NAMALWA (cell line): ENCODE measurements at regions not wholly inside any gene's neighbourhood (a gene's known extent, or its start where the extent isn't known, plus 50 kb on each side); places are given as distances from the start of the nearest gene placed in this dataset.

Experiments used
- DNase-seq: peaks from one replicate; pipeline ENCODE4 v3.0.0-alpha.2; 2015; ENCODE audit warnings: low spot score

- no peak for DNase-seq
Observed at GRCh38 chr14:104514156-104514848, 65.3 kb upstream of the C14orf180 start.

- DNase-seq: no peak
Observed at GRCh38 chr14:104515059-104515810, 64.3 kb upstream of the C14orf180 start.

- DNase-seq: no peak
Observed at GRCh38 chr14:104515811-104516780, 63.5 kb upstream of the C14orf180 start.

GRCh38 chr14:104516906-104517305 lies 62.7 kb upstream of the C14orf180 start:
- DNase-seq: no peak

GRCh38 chr14:104517426-104517825 lies 62.1 kb upstream of the C14orf180 start:
- DNase-seq: no peak

GRCh38 chr14:104517867-104518266 lies 61.7 kb upstream of the C14orf180 start:
- no peak for DNase-seq

- no peak for DNase-seq
Observed at GRCh38 chr14:104518659-104519350, 60.8 kb upstream of the C14orf180 start.

- DNase-seq: no peak
Observed at GRCh38 chr14:104519721-104520120, 59.8 kb upstream of the C14orf180 start.

GRCh38 chr14:104520620-104521410 lies 58.7 kb upstream of the C14orf180 start:
- DNase-seq: no peak

GRCh38 chr14:104521816-104522745 lies 57.5 kb upstream of the C14orf180 start:
- no peak for DNase-seq

- no peak for DNase-seq
Observed at GRCh38 chr14:104522926-104523545, 56.5 kb upstream of the C14orf180 start.

- DNase-seq: no peak
Observed at GRCh38 chr14:104523546-104523935, 56.0 kb upstream of the C14orf180 start.

- DNase-seq: no peak
Observed at GRCh38 chr14:104524726-104525125, 54.8 kb upstream of the C14orf180 start.

GRCh38 chr14:104526723-104527645 lies 52.6 kb upstream of the C14orf180 start:
- no peak for DNase-seq

- no peak for DNase-seq
Observed at GRCh38 chr14:104527857-104528459, 51.6 kb upstream of the C14orf180 start.

GRCh38 chr14:104528496-104528895 lies 51.1 kb upstream of the C14orf180 start:
- no peak for DNase-seq
